Smooth muscle cell (in vitro differentiated cells): ENCODE measurements at regions not wholly inside any gene's neighbourhood (a gene's known extent, or its start where the extent isn't known, plus 50 kb on each side); places are given as distances from the start of the nearest gene placed in this dataset.

Source experiments
- DNase-seq: peaks from one replicate; lab custom pipeline; 2025; ENCODE audit not compliant: unreplicated experiment; lab: John Stamatoyannopoulos, UW
- H2AFZ ChIP-seq: fragments of 200-600 bp; sonication (generic); 2 replicates; pipeline ENCODE4 v1.6.0; 2016; ENCODE audit warnings: antibody characterized with exemption, low read depth, mild to moderate bottlenecking
- H3F3A ChIP-seq: fragments of 200-600 bp; sonication (generic); 2 replicates; pipeline ENCODE4 v1.6.0; 2017; ENCODE audit warnings: antibody characterized with exemption, low read depth
- H3K27ac ChIP-seq: fragments of 200-600 bp; sonication (generic); 2 replicates; pipeline ENCODE4 v1.5.1; 2016; ENCODE audit warnings: low read depth, mild to moderate bottlenecking
- H3K27me3 ChIP-seq: fragments of 200-600 bp; sonication (generic); 2 replicates; pipeline ENCODE4 v1.6.1; 2016; ENCODE audit warnings: low read depth, mild to moderate bottlenecking
- H3K36me3 ChIP-seq: fragments of 200-600 bp; sonication (generic); 2 replicates; pipeline ENCODE4 v1.5.1; 2016; ENCODE audit warnings: low read depth
- H3K4me1 ChIP-seq: fragments of 200-600 bp; sonication (generic); 2 replicates; pipeline ENCODE4 v1.5.1; 2016; ENCODE audit warnings: low read depth
- H3K4me2 ChIP-seq: fragments of 200-600 bp; sonication (generic); 2 replicates; pipeline ENCODE4 v1.6.0; 2016; ENCODE audit warnings: mild to moderate bottlenecking
- H3K4me3 ChIP-seq: fragments of 200-600 bp; sonication (generic); 2 replicates; pipeline ENCODE4 v1.5.1; 2016; ENCODE audit warnings: mild to moderate bottlenecking
- H3K79me2 ChIP-seq: fragments of 200-600 bp; sonication (generic); 2 replicates; pipeline ENCODE4 v1.6.0; 2016; ENCODE audit warnings: low read depth, mild to moderate bottlenecking
- H3K9ac ChIP-seq: fragments of 200-600 bp; sonication (generic); 2 replicates; pipeline ENCODE4 v1.6.0; 2016; ENCODE audit warnings: low read depth
- H3K9me3 ChIP-seq: fragments of 200-600 bp; sonication (generic); replicated peaks from 2 replicates; pipeline ENCODE4 v1.5.1; 2016; ENCODE audit warnings: low read depth
- H4K20me1 ChIP-seq: fragments of 200-600 bp; sonication (generic); 2 replicates; pipeline ENCODE4 v1.6.0; 2016; ENCODE audit warnings: low read depth
- CTCF ChIP-seq: fragments of 200-600 bp; sonication (generic); IDR thresholded peaks from 2 replicates; pipeline ENCODE4 v1.5.1; 2017; ENCODE audit warnings: borderline replicate concordance, mild to moderate bottlenecking, antibody characterized with exemption; ENCODE audit not compliant: insufficient read depth, poor library complexity, severe bottlenecking
- WGBS: methylation state at CpG from one replicate; pipeline ENCODE4 v1.1.7; 2016; ENCODE audit warnings: low lambda C conversion rate; 5-methylcytosine and 5-hydroxymethylcytosine counted together

- H3K4me2 ChIP-seq = peak overlapping the region; percentile 37
- peak overlapping the region; percentile 62 for H3K27ac ChIP-seq
- no peak overlapping the region for H2AFZ ChIP-seq
- H3F3A ChIP-seq = peaks cover 33% of the 10 kb centered on the region
- H3K9ac ChIP-seq = no peak overlapping the region
- H3K79me2 ChIP-seq = no peaks in the 10 kb centered on the region
- H3K4me3 ChIP-seq = no peak overlapping the region
- H3K9me3 ChIP-seq = no peaks in the 10 kb centered on the region
- 41% methylated on average over 5 of the region's 5 CpGs for WGBS
- no peaks in the 10 kb centered on the region for H4K20me1 ChIP-seq
- TF ChIP-seq CTCF = no peak
- DNase-seq = no peak
- H3K27me3 ChIP-seq = no peaks in the 10 kb centered on the region
- H3K4me1 ChIP-seq = peaks cover 24% of the 10 kb centered on the region
- no peaks in the 10 kb centered on the region for H3K36me3 ChIP-seq
These were observed 152.8 kb upstream of the AFDN start for GRCh38 chr6:167673946-167674345.

GRCh38 chr6:167674486-167674885 lies 152.2 kb upstream of the AFDN start:
- H3K4me1 ChIP-seq = peaks cover 24% of the 10 kb centered on the region
- peak overlapping the region; percentile 24 for H2AFZ ChIP-seq
- no peaks in the 10 kb centered on the region for H3K27me3 ChIP-seq
- no peaks in the 10 kb centered on the region for H3K79me2 ChIP-seq
- no peak for DNase-seq
- H3K27ac ChIP-seq = peak overlapping the region; percentile 62
- WGBS = 52% methylated on average over 7 of the region's 7 CpGs
- no peak overlapping the region for H3K4me3 ChIP-seq
- TF ChIP-seq CTCF = no peak
- H3K36me3 ChIP-seq = no peaks in the 10 kb centered on the region
- no peak overlapping the region for H3K9ac ChIP-seq
- peak overlapping the region; percentile 37 for H3K4me2 ChIP-seq
- H3K9me3 ChIP-seq = no peaks in the 10 kb centered on the region
- H4K20me1 ChIP-seq = no peaks in the 10 kb centered on the region
- peaks cover 33% of the 10 kb centered on the region for H3F3A ChIP-seq

GRCh38 chr6:167676000-167676665 lies 150.6 kb upstream of the AFDN start:
- Histone ChIP-seq H3K27me3 (no peaks in the 10 kb centered on the region), H3F3A (peaks cover 24% of the 10 kb centered on the region), H3K9ac (no peak overlapping the region), H3K36me3 (no peaks in the 10 kb centered on the region), H3K4me1 (peaks cover 28% of the 10 kb centered on the region), H3K79me2 (no peaks in the 10 kb centered on the region), H3K27ac (no peak overlapping the region), H3K4me2 (peak overlapping the region; percentile 86), H3K9me3 (no peaks in the 10 kb centered on the region), H4K20me1 (no peaks in the 10 kb centered on the region), H3K4me3 (no peak overlapping the region), H2AFZ (peak overlapping the region; percentile 3)
- WGBS = 47% methylated on average over 20 of the region's 20 CpGs
- no peak for DNase-seq
- TF ChIP-seq CTCF = no peak
